HG03342 (cell line): ENCODE measurements at regions not wholly inside any gene's neighbourhood (a gene's known extent, or its start where the extent isn't known, plus 50 kb on each side); places are given as distances from the start of the nearest gene placed in this dataset.

Experiments
- ATAC-seq: cut with Tn5 transposase; IDR thresholded peaks from one replicate; pipeline ENCODE4 v1.9.1; 2021; ENCODE audit warnings: mild to moderate bottlenecking, moderate library complexity; ENCODE audit not compliant: unreplicated experiment

- no peak for ATAC-seq
Measured at GRCh38 chr1:5506634-5507033, 485.6 kb downstream of the NPHP4 start.

- ATAC-seq, result no peak
Measured at GRCh38 chr1:5505944-5506343, 486.3 kb downstream of the NPHP4 start.

GRCh38 chr1:5504364-5504740, 487.9 kb downstream of the NPHP4 start:
- no peak for ATAC-seq

- no peak for ATAC-seq
Measured at GRCh38 chr1:5503556-5504363, 488.5 kb downstream of the NPHP4 start.

GRCh38 chr1:5502311-5503194, 489.7 kb downstream of the NPHP4 start:
- ATAC-seq, result no peak

GRCh38 chr1:5501206-5501930, 490.9 kb downstream of the NPHP4 start:
- no peak for ATAC-seq

- ATAC-seq, result no peak
Measured at GRCh38 chr1:5500541-5500940, 491.7 kb downstream of the NPHP4 start.

- no peak for ATAC-seq
Measured at GRCh38 chr1:5497503-5497902, 494.7 kb downstream of the NPHP4 start.

GRCh38 chr1:5495596-5496410, 496.4 kb downstream of the NPHP4 start:
- no peak for ATAC-seq

- ATAC-seq, result no peak
Measured at GRCh38 chr1:5494518-5494917, 497.7 kb downstream of the NPHP4 start.

- no peak for ATAC-seq
Measured at GRCh38 chr1:5493851-5494311, 498.3 kb downstream of the NPHP4 start.

- ATAC-seq, result no peak
Measured at GRCh38 chr1:5493275-5493674, 498.9 kb downstream of the NPHP4 start.

GRCh38 chr1:5492846-5493245, 499.4 kb downstream of the NPHP4 start:
- ATAC-seq, result no peak

GRCh38 chr1:5491207-5491904, 500.9 kb downstream of the NPHP4 start:
- ATAC-seq, result no peak

GRCh38 chr1:5490635-5491034, 501.6 kb downstream of the NPHP4 start:
- no peak for ATAC-seq

- no peak for ATAC-seq
Measured at GRCh38 chr1:5488448-5488847, 503.8 kb downstream of the NPHP4 start.

- ATAC-seq, result no peak
Measured at GRCh38 chr1:5485968-5486696, 506.1 kb downstream of the NPHP4 start.

GRCh38 chr1:5485436-5485835, 506.8 kb downstream of the NPHP4 start:
- no peak for ATAC-seq
